Fibroblast of skin of right biceps (primary cell): ENCODE measurements at regions not wholly inside any gene's neighbourhood (a gene's known extent, or its start where the extent isn't known, plus 50 kb on each side); places are given as distances from the start of the nearest gene placed in this dataset.
"Not testable (repeated sequence)": the region's sequence is repeated elsewhere in the genome, so short reads cannot be mapped to it uniquely, and the experiment has no call there.

Experiments
- DNase-seq: peaks from one replicate; pipeline ENCODE4 v3.0.0-alpha.2; 2013

DNA sequence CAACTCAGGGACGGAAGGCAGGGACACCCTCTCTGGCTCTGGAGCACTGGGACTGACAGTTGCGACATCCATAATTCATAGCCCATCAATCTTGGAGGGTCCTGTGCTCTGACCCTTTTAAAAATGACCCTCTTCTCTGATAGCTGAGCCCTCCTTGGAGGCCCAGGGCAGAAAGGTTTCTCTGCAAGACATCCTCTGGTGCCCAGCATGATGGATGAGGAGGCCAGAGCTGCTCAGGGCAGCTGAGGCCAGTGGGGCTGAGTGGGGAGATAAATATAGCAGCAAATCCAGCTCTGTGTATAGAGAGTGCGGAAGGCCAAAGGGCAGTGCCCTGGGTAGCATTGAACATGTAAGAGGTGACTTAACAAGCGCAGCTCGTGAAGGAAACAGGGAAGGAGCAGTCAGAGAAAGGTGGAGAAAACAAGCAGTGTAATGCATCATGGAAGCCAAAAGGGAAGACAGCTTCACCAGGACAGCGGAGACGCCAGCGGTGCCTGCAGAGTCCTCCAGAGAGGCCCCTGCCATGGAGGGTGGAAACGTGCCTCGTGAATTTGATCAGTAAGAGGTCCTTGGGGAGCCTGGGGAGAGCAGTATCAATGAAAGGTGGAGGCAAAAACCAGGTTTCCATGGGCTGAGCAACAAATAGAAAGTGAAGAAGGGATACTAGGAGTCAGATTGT lies 50.4 kb upstream of the FMOD start:
- DNase-seq: no peak

DNA sequence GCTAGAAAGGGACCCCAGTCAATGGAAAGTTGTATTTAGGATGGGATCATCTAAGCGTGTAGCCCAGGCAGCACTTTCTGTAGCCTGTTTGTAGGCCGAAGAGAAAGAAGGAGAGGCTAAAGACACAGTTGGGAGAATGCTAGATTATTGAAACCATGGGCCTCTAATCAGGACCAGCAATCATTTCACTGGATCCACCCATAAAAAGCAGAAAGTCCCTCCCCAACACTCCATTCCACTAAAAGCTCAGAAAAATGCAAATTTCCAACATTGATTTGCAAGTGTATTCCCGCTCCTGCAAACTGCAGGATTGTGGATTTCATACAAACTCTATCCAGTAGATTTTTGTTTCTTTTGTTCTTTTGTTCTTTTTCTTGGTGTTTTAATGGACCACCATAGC lies 51.2 kb upstream of the FMOD start:
- no peak for DNase-seq

DNA sequence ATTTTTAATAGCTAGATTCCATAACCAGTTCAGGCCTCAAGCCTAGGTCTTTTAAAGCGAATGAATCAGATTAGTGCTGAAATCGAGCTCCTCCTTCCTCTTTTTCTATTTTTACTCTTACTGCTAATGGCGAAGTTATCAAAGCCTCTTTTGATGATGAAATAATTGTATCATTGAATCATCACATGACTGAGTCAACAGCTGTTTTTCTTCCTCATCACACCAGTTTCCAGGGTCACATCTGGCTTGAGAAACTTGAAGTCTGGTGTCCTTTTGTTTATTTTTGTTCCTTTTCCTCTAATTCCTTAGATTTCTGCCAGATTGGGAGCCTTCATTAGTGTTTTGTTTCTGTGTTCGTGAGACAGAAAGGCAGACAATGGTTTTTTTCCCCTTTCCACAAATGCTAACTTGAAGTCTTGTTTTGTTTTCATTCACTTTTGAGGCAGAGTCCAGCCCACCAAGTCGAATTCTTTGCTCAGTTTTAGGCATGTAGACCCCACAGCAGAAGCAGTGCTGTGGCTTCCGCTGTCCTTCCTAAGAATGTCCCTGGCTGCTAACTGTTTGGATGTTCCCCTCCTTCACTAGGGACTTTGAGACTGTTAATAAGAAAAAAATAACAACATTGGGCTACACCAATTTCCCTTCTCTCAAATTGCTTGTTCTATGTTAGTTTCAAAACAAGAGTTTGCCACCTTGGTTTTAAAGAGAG lies 51.9 kb upstream of the FMOD start:
- DNase-seq: peak; percentile 85

DNA sequence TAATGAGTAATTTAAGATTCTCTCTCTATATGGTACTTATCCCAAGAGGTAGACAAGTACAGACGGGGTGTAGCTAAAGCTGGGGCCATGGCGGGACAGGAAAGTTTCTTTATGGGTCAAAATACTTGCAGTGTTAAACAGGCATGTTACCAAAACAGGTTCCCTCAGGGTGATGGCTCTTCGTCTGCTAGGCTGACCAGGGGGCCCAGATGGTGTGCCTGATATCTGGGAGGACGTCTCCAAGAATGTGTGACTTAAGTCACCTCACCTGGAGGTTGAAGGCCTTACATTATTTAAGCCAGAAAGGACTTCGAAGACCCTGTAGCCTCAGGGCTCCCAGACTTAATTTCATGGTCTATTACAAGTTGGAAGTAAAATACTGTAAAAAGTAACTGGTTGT lies 52.7 kb upstream of the FMOD start:
- DNase-seq: no peak

DNA sequence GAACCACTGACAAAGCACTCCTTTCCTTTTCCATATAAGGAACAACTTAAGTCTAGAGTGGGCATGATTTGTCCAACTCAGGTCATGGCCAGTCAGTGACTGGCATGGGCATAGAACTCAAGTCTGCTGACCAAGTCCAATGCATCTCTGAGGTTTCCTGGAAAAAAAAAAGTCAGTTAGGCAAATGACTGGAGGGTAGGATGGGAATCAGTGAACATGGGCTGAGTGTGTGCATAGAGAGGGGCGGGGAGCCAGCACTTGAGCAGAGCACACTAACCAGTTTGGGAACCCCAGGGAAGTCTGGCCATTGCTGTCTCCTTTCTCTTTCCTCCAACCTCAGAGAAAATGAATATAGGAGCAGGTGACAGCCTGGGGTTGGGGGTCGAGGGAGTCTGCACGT lies 53.6 kb upstream of the FMOD start:
- no peak for DNase-seq

DNA sequence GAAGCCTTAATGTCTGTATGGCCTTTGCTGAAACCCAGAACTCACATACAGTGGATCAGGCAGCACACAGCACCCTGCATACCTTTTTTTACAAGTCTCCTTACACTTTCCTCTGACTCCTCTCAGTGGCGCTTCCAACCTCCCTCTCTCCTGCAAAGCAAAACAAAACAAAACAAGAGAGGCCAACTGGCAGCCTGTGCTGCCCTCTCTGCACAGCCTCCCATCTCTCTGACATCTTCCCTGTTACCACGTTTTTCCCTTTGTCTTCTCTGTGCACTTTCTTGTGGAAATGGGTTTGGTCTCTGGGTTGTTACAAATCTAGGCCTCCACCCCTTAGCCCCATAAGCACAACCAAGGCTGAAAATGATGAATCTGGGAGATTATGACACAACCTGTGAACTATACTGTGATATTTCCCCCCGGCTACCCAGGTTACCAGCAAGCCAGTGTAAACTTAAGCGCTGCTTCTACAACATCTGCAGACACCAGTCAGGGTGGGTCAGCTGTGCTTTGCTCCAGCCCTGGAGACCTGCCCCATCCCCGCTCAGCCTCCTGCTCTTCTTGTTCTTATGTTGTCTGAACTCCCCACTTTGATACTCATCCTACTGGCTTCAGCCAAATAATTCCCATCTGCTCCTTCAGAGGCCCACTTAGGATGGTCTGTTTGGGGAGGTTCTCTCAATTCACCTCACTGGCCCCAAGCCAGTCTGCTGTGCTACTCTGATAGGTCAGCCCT lies 54.9 kb upstream of the FMOD start:
- DNase-seq: no peak

DNA sequence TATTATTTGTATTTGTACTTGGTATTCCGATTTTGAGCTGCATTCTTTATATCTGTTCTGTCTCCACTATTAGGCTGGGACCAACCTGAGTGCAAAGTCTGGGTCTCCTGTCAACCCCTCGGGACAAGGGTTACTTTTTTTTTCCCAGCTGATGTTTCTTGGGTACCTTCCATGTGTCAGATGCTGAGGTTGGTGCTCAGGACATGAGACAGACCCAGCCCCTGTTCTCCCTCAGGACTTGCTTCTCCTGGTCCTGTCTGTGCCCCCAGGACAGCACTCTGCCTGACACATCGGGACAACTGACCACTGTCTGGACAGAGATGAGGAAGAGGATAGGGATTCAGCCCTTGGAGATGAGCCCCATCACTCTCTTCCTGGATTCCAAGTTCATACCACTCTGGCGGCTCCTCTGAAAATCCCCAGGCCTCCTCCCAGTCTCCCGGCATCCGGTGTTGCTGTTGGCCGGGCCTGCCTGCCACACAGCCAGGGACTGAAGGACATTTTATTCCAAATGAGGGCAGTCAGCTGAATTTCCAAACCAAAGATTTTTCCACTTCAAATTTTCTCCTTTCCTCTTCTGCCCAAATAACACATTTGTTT lies 55.6 kb upstream of the FMOD start:
- DNase-seq: no peak

DNA sequence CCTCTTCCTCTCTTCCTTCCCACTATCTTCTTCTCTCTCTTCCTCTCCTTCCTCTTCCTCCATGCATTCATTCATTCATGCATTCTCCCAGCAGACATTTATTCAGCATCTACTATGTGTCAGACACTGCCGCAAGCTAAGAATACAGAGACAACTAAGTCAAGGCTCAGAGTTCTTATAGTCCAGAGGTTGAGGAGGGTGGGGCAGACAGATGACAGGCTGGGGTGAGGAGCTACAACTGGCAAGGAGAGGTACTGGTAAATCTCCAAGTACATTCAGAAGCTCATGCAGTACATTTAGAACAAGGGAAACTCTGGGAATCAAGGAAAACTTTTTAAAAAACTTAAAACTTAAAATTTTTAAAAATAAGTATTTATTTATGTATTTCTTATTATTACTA lies 56.4 kb upstream of the FMOD start:
- no peak for DNase-seq

DNA sequence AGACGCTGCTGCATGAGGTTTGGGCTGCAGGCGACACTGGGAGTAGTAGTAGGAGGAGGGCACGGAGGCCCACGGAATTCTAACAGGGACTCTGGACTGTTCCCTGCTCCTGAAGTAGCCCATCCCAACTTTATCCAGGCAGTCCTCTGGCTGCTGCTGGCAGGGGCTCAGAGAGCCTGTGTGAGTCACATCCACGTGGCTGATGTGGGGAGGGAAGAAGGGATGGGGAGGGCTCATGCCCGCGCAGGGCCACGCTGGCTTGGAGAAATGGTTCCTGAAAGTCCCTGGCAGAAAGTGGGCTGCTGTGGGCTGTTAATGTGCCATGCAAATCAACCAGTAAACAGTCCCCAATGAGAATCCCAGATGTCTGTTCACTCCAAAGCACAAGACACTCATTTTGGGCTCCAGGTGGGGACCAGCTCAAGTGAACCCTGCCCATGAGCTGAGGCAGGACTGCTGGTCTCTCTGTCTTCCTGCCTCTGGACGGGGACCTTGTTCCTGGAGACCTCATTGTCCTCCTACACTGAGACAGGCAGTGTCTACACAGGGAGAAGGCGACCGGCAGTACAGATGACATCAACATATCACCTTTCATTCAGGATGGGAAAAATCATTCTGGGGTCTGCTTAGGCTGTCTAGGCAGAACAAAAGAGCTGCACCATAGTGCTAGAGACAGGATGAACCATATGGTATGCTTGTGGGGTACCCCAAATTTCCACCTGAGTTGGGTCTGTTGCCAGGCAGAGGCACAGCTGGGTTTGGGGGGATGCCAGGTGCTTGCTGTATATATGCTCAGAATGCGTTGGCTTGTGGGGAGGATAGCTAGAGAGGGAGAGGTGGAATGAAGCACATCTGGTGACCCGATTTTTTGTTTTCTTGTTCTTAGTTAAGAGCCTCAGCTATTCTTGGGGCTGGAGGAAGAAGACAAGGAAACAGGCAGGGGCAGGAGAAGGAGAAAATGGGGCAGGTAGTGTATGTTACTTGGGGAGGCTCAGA lies 57.9 kb upstream of the FMOD start:
- peak; percentile 86 for DNase-seq

DNA sequence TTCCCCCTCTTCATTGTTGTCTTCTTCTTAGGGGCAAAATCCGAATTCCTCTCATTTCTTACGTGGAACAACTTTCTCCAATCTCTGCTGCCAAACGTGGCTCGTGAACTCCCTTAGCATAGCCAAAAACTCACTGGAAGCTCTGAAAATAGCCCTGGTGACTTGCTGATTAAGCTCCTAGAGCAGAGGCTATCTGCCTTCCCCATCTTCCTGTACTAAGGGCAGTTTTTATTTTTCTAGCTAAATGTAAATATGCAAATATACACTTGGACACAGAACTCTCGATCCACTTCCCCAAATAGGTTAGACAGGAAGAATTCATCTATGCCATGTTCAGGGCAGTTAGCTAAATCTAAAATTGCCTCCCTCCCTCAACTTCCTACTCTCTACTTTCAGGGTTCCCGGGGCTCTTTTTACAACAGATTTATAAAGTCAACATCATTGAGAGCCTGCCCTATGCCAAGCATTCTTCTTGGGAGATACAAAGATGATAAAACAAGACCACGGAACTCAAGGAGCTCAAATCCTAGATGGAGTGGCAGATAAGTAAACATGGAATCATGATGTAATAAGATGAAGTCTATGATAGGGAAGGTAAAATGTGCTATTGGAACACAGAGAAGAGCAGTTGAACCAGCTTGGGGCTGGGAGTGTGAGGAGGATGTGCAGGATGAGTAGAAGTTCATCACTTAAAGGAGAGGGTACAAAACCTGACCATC lies 59.4 kb upstream of the FMOD start:
- DNase-seq: no peak

DNA sequence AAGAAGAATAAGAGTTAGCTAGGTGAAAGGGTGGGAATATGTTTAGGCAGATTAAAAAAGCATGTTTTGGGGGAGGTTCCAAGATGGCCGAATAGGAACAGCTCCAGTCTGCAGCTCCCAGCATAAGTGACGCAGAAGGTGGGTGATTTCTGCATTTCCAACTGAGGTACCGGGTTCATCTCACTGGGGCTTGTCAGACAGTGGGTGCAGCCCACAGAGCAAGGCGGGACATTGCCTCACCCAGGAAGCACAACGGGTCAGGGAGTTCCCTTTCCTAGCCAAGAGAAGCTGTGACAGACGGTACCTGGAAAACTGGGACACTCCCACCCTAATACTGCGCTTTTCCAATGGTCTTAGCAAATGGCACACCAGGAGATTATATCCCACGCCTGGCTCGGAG lies 60.5 kb upstream of the FMOD start:
- not testable (repeated sequence) for DNase-seq

DNA sequence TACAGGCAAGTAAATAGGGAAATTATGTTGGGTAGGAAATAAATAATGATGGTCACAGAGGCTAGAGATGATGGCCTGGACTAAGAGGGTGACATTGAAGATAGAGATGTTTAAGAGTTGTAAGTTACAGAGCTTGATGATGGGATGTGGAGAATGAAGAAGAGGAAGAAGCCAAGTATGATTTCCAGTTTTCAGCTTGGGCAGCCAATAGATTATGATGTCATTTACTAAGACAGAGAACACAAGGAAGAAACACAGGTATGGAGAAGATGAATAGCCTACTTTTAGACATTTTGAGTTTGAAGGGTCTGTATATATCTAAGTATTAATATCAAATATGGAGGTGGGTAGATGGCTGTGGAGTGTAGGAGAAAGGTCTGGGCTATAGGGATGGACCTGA lies 56.0 kb upstream of the PRELP start:
- no peak for DNase-seq

DNA sequence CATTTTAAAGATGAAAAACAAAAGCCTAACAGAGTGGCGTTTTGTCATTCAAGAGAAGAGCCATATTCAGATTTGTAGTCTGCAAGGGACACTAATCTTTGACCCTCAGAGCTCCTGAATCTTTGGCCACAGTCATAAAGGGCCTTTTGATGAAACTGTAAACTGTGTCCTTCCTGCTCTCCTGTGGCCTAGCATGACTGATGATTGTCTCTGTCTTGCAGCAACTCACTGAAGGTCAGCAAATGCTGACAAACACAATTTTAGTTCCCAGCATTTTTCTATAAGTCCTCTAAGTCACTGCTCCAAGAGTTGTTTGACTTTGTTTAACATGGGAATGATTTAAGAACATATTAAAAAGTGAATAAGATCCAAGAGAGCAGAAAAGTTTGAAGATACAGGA lies 55.3 kb upstream of the PRELP start:
- no peak for DNase-seq

DNA sequence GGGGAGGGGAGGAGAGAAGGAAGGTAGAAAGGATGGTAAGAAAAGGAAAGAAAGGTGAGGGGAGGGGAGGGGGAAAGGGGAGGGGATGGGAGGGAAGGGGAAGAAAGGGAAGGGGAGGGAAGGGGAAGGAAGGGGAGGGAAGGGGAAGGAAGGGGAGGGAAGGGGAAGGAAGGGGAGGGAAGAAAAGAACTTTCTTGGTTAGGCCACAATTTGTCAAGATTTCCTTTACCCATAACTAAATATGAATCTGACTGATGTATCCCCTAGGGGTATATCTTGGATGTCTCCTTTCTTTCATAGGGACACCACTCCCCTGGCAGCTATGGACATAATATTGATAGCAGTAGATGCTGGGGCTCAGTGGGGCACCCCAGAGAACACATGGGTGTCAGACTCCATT lies 54.4 kb upstream of the PRELP start:
- no peak for DNase-seq

DNA sequence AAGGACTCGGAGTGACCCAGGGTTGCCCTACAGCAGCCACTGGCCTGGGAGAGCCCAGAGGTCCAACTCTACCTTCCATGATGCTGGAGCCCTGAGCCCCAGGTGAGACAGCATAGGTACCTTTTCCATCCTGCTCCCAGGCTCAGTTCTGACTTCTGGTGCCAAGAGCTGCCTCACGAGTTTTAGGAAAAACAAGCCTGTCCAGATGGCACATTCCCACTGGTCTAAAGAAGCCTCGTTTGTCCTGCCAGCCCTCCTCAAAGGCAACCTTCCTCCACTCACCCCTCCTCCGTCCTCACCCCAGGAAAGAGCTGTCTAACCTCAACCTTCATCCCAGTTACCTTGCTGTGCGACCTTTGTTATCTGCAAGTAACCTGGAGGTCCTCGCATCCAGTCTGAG lies 53.5 kb upstream of the PRELP start:
- no peak for DNase-seq

DNA sequence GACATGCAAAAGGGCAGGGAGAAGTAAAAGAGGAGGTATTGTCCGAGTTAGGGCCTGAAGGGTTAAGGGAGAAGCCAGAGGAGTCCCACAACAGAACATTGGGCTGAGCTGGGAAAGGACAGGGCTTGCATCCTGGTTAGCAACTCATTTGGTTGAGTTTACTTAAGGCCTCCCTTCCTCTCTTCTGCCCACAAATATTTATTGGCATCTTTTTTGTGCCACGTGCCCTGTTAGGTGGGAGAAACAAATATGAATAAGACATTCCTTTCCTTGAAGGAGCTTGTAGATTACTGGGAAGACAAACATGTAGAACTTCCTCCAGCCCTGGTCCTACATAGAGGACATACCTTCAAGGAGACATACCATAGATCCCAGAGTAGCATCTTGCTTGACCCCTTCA lies 53.0 kb upstream of the PRELP start:
- DNase-seq: no peak

DNA sequence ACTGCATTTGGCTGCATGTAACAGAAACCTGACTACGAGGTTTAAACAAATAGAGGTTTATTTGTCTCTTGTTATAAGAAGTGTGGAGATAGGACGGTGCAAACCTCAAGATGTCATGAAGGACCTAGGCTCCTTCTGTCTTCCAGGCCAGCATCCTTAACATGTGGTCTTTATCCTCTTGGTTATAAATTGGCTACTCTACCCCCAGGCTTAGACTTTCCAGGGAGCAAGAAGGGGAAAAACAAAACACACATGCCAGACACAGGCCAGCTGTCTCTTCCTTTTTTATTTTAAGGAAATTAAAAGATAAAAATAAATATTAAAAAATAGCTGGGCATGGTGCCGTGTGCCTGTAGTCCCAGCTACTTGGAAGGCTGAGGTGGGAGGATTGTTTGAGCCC lies 51.3 kb upstream of the PRELP start:
- no peak for DNase-seq

DNA sequence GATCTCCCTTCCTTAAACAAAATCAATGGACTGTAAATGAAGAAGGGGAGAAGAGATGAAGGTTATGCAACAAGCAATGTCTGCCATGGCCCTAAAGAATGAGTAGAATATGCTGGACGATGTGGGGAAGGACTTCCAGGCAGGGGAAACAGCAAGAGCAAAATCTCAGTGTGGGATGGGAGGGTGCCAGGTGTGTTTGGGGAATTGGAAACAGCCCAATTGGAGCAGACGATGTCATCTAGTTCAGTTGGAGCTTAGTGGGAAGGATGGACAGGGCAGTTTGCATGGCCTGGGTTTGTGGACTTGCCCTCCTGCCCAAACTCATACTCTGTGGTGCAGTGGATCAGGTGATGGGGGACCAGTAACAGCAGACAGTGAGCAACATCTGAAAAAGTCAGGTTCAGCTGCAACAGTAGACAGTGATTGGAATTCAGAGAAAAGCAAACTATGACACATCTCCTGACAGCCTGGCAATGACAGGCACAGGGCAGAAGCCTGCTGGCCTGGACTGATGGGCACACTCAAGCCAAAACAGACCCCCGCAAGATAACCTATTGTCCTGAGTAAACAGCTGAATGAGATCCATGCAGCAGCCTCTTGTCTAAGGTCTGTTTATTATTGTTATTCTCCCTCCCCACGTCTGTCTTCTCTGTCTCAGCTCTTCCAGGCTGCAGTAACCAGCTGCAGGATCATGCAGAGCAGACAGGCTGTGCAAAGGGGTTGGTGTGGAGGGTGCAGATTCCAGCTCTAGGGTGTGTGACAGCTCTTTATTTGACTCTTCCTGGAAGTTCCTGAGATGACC lies 50.5 kb upstream of the PRELP start:
- no peak for DNase-seq

DNA sequence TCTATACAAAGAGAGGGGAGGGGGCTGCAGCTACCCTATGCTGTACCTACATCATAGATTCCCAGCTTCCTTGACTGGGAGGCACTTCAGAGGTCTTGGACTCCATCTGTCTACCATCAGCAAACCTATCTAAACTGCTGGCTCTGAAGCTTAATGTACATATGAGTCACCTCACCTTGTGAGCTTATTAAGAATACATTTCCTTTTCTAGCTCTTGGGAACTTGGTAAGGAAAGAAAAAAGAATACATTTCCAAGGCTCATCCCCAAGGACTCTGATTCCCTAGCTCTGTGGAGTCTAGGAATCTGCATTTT lies 50.0 kb upstream of the PRELP start:
- DNase-seq: no peak
